H9 (cell line): ENCODE measurements at regions not wholly inside any gene's neighbourhood (a gene's known extent, or its start where the extent isn't known, plus 50 kb on each side); places are given as distances from the start of the nearest gene placed in this dataset.

Experiments used
- DNase-seq: peaks from one replicate; pipeline ENCODE4 v3.0.0-alpha.2; 2017
- H2AFZ ChIP-seq: one replicate; pipeline ENCODE4 v1.6.1; 2013; ENCODE audit warnings: mild to moderate bottlenecking, low read length, control low read depth, moderate library complexity
- H2AK5ac ChIP-seq: 2 replicates; pipeline ENCODE4 v1.6.1; 2013; ENCODE audit warnings: low read length, control low read depth, mixed read lengths; ENCODE audit not compliant: insufficient read length
- H2BK120ac ChIP-seq: one replicate; pipeline ENCODE4 v1.6.1; 2013; ENCODE audit warnings: low read depth, mild to moderate bottlenecking, low read length, control low read depth, inconsistent platforms; ENCODE audit not compliant: poor library complexity, severe bottlenecking
- H2BK12ac ChIP-seq: 2 replicates; pipeline ENCODE4 v1.6.1; 2013; ENCODE audit warnings: low read length, control low read depth, mixed read lengths, low read depth; ENCODE audit not compliant: insufficient read length
- H2BK15ac ChIP-seq: 2 replicates; pipeline ENCODE4 v1.6.1; 2013; ENCODE audit warnings: low read depth, low read length, control low read depth
- H2BK20ac ChIP-seq: one replicate; pipeline ENCODE4 v1.6.1; 2013; ENCODE audit warnings: low read depth, mild to moderate bottlenecking, low read length, control low read depth, inconsistent platforms; ENCODE audit not compliant: poor library complexity, severe bottlenecking
- H2BK5ac ChIP-seq: 2 replicates; pipeline ENCODE4 v1.6.1; 2013; ENCODE audit warnings: low read length, control low read depth, mixed read lengths; ENCODE audit not compliant: insufficient read length
- H3K14ac ChIP-seq: 2 replicates; pipeline ENCODE4 v1.6.1; 2013; ENCODE audit warnings: low read length, control low read depth; ENCODE audit not compliant: insufficient read depth
- H3K18ac ChIP-seq: 2 replicates; pipeline ENCODE4 v1.6.1; 2013; ENCODE audit warnings: low read depth, mild to moderate bottlenecking, mixed read lengths, low read length, control low read depth; ENCODE audit not compliant: insufficient read length
- H3K23ac ChIP-seq: 2 replicates; pipeline ENCODE4 v1.6.1; 2013; ENCODE audit warnings: low read length, control low read depth, mixed read lengths, low read depth; ENCODE audit not compliant: insufficient read length
- H3K23me2 ChIP-seq: 2 replicates; pipeline ENCODE4 v1.6.1; 2013; ENCODE audit warnings: low read depth, mild to moderate bottlenecking, mixed read lengths, low read length, control low read depth; ENCODE audit not compliant: insufficient read length, poor library complexity, severe bottlenecking
- H3K27ac ChIP-seq: 2 replicates; pipeline ENCODE4 v1.5.1; 2013; ENCODE audit warnings: low read length, control low read depth, mixed read lengths, low read depth; ENCODE audit not compliant: insufficient read length
- H3K27me3 ChIP-seq: 2 replicates; pipeline ENCODE4 v1.6.1; 2013; ENCODE audit warnings: low read length, control low read depth, inconsistent platforms; ENCODE audit not compliant: insufficient read depth
- H3K4ac ChIP-seq: 2 replicates; pipeline ENCODE4 v1.6.1; 2013; ENCODE audit warnings: low read depth, mild to moderate bottlenecking, control low read depth, inconsistent platforms, low read length, moderate library complexity
- H3K4me1 ChIP-seq: 2 replicates; pipeline ENCODE4 v1.6.1; 2013; ENCODE audit warnings: low read length, control low read depth, inconsistent platforms; ENCODE audit not compliant: insufficient read depth
- H3K4me2 ChIP-seq: 2 replicates; pipeline ENCODE4 v1.6.1; 2013; ENCODE audit warnings: low read length, control low read depth, mixed read lengths; ENCODE audit not compliant: insufficient read length, insufficient read depth
- H3K56ac ChIP-seq: 2 replicates; pipeline ENCODE4 v1.6.1; 2013; ENCODE audit warnings: low read depth, mild to moderate bottlenecking, mixed read lengths, low read length, control low read depth; ENCODE audit not compliant: insufficient read length
- H3K79me1 ChIP-seq: 2 replicates; pipeline ENCODE4 v1.6.1; 2013; ENCODE audit warnings: low read depth, mild to moderate bottlenecking, moderate library complexity, low read length, control low read depth, inconsistent platforms; ENCODE audit not compliant: insufficient read depth, poor library complexity, severe bottlenecking
- H3K79me2 ChIP-seq: 2 replicates; pipeline ENCODE4 v1.6.1; 2013; ENCODE audit warnings: low read length, control low read depth, inconsistent platforms; ENCODE audit not compliant: insufficient read depth
- H3K9ac ChIP-seq: 2 replicates; pipeline ENCODE4 v1.6.1; 2013; ENCODE audit warnings: low read length, control low read depth, mixed read lengths; ENCODE audit not compliant: insufficient read length; ENCODE audit errors: extremely low read depth
- H3K9me3 ChIP-seq: one replicate; pipeline ENCODE4 v1.6.1; 2013; ENCODE audit warnings: low read depth, low read length, inconsistent platforms; ENCODE audit not compliant: control insufficient read depth
- H3T11ph ChIP-seq: one replicate; pipeline ENCODE4 v1.6.1; 2013; ENCODE audit warnings: mild to moderate bottlenecking, low read length, control low read depth, inconsistent platforms
- H4K20me1 ChIP-seq: one replicate; pipeline ENCODE4 v1.6.1; 2013; ENCODE audit not compliant: control insufficient read depth, insufficient read length, insufficient read depth
- H4K5ac ChIP-seq: 2 replicates; pipeline ENCODE4 v1.6.1; 2013; ENCODE audit warnings: low read depth, mild to moderate bottlenecking, mixed read lengths, low read length, control low read depth; ENCODE audit not compliant: insufficient read length
- H4K8ac ChIP-seq: replicated peaks from 2 replicates; pipeline ENCODE4 v1.6.1; 2013; ENCODE audit warnings: low read length, control low read depth, mixed read lengths, low read depth; ENCODE audit not compliant: insufficient read length
- H4K91ac ChIP-seq: 2 replicates; pipeline ENCODE4 v1.6.1; 2013; ENCODE audit warnings: low read depth, mild to moderate bottlenecking, moderate library complexity, mixed read lengths, low read length, control low read depth; ENCODE audit not compliant: insufficient read length
- H3K27ac Mint-ChIP-seq, 3 experiments: 2 replicates in 2 of 3; 3 replicates in 1 of 3; pipeline ENCODE4 v1.8.0; 2020 to 2021; ENCODE audit warnings: mixed read lengths in 3 of 3, mild to moderate bottlenecking in 1 of 3, moderate library complexity in 1 of 3
- H3K27me3 Mint-ChIP-seq: 2 replicates; pipeline ENCODE4 v1.8.0; 2021; ENCODE audit warnings: low read depth, mild to moderate bottlenecking, moderate library complexity, mixed read lengths
- H3K36me3 Mint-ChIP-seq, 3 experiments: 2 replicates in 2 of 3; 3 replicates in 1 of 3; pipeline ENCODE4 v1.8.0; 2020 to 2021; ENCODE audit warnings: low read depth in 3 of 3, mixed read lengths in 3 of 3; ENCODE audit not compliant: insufficient read depth in 1 of 3
- H3K4me1 Mint-ChIP-seq, 2 experiments: 2 replicates each; pipeline ENCODE4 v1.8.0; 2020; ENCODE audit warnings: mixed read lengths in 2 of 2
- H3K4me3 Mint-ChIP-seq, 2 experiments: 2 replicates in 1 of 2; 3 replicates in 1 of 2; pipeline ENCODE4 v1.8.0; 2020 to 2021; ENCODE audit warnings: mild to moderate bottlenecking in 2 of 2, mixed read lengths in 2 of 2, moderate library complexity in 1 of 2
- H3K9me3 Mint-ChIP-seq, 2 experiments: 2 replicates in 1 of 2; 3 replicates in 1 of 2; pipeline ENCODE4 v1.8.0; 2020; ENCODE audit warnings: mild to moderate bottlenecking in 2 of 2, mixed read lengths in 2 of 2, moderate library complexity in 1 of 2
- WGBS: extraction: QIAGEN DNeasy Blood & Tissue Kit; methylation state at CpG from one replicate; pipeline ENCODE4 v1.1.7; 2013; ENCODE audit warnings: missing lambda C conversion rate, low lambda C conversion rate, mixed read lengths; ENCODE audit not compliant: insufficient read length; ENCODE audit errors: extremely low coverage; 5-methylcytosine and 5-hydroxymethylcytosine counted together
- TF ChIP-seq, protein P1 (sequence below): fragments of 200-600 bp; sonication (generic); conservative IDR thresholded peaks from 3 replicates; pipeline ENCODE4 v1.8.0; 2021; ENCODE audit warnings: antibody characterized with exemption, mild to moderate bottlenecking

- H2BK5ac ChIP-seq = no peak overlapping the region
- H3K79me1 ChIP-seq = no peaks in the 10 kb centered on the region
- no peaks in the 10 kb centered on the region for H3K4me1 Mint-ChIP-seq
- H2AFZ ChIP-seq = no peak overlapping the region
- H3K27me3 ChIP-seq = no peaks in the 10 kb centered on the region
- H3K4me1 ChIP-seq = no peaks in the 10 kb centered on the region
- no peak overlapping the region for H2BK12ac ChIP-seq
- H3K36me3 Mint-ChIP-seq = no peaks in the 10 kb centered on the region
- H2BK15ac ChIP-seq = no peak overlapping the region
- no peak overlapping the region for H2BK20ac ChIP-seq
- no peak overlapping the region for H4K8ac ChIP-seq
- no peak for DNase-seq
- H3K9ac ChIP-seq = no peak overlapping the region
- no peak overlapping the region for H3K23ac ChIP-seq
- no peak overlapping the region for H2AK5ac ChIP-seq
- H3T11ph ChIP-seq = no peak overlapping the region
- H3K9me3 ChIP-seq = no peaks in the 10 kb centered on the region
- no peak overlapping the region for H2BK120ac ChIP-seq
- no peaks in the 10 kb centered on the region for H4K20me1 ChIP-seq
- no peak overlapping the region for H3K27ac ChIP-seq
- no peak overlapping the region for H3K18ac ChIP-seq
- TF ChIP-seq, protein P1, sequence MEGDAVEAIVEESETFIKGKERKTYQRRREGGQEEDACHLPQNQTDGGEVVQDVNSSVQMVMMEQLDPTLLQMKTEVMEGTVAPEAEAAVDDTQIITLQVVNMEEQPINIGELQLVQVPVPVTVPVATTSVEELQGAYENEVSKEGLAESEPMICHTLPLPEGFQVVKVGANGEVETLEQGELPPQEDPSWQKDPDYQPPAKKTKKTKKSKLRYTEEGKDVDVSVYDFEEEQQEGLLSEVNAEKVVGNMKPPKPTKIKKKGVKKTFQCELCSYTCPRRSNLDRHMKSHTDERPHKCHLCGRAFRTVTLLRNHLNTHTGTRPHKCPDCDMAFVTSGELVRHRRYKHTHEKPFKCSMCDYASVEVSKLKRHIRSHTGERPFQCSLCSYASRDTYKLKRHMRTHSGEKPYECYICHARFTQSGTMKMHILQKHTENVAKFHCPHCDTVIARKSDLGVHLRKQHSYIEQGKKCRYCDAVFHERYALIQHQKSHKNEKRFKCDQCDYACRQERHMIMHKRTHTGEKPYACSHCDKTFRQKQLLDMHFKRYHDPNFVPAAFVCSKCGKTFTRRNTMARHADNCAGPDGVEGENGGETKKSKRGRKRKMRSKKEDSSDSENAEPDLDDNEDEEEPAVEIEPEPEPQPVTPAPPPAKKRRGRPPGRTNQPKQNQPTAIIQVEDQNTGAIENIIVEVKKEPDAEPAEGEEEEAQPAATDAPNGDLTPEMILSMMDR = no peak
- H3K27me3 Mint-ChIP-seq = no peaks in the 10 kb centered on the region
- no peak overlapping the region for H3K27ac Mint-ChIP-seq
- H4K5ac ChIP-seq = no peak overlapping the region
- no CpG with 5 or more reads among the region's 2 CpGs for WGBS
- H3K79me2 ChIP-seq = no peaks in the 10 kb centered on the region
- no peak overlapping the region for H4K91ac ChIP-seq
- H3K9me3 Mint-ChIP-seq = no peaks in the 10 kb centered on the region
- no peak overlapping the region for H3K56ac ChIP-seq
- no peak overlapping the region for H3K4me3 Mint-ChIP-seq
- no peaks in the 10 kb centered on the region for H3K23me2 ChIP-seq
- H3K14ac ChIP-seq = no peak overlapping the region
- no peak overlapping the region for H3K4me2 ChIP-seq
- no peak overlapping the region for H3K4ac ChIP-seq
Measured at GRCh38 chr1:218705391-218705790, 360.3 kb downstream of the TGFB2 start.
